Gastrocnemius medialis (tissue), 4 donors: ENCODE measurements at regions not wholly inside any gene's neighbourhood (a gene's known extent, or its start where the extent isn't known, plus 50 kb on each side); places are given as distances from the start of the nearest gene placed in this dataset.

ENCODE experiments used
- CTCF ChIP-seq, 5 experiments: fragments of 450-650 bp in 3 of 5; fragments of 200-600 bp in 2 of 5; sonication (generic) in 2 of 5; IDR thresholded peaks in 4 of 5; conservative IDR thresholded peaks in 1 of 5; 1 replicate in 4 of 5; 2 replicates in 1 of 5; pipeline ENCODE4 v1.5.1; 2016 to 2019; ENCODE audit warnings: antibody characterized with exemption in 5 of 5, mild to moderate bottlenecking in 3 of 5, moderate library complexity in 3 of 5
- POLR2A ChIP-seq, 2 donors: fragments of 450-650 bp; IDR thresholded peaks; one replicate each; pipeline ENCODE4 v1.6.1; 2017; ENCODE audit warnings: antibody characterized with exemption in 2 of 2, mild to moderate bottlenecking in 2 of 2, moderate library complexity in 2 of 2

- TF ChIP-seq CTCF (IDR thresholded peaks at IDR 0.05 in 4 of 5, conservative IDR thresholded peaks at IDR 0.05 in 1 of 5) (no peak), POLR2A (IDR thresholded peaks at IDR 0.05) (no peak)
Observed at GRCh38 chr5:6048746-6049145, 329.6 kb downstream of the MED10 start.
